ENCODE measurements at regions not wholly inside any gene's neighbourhood (a gene's known extent, or its start where the extent isn't known, plus 50 kb on each side); places are given as distances from the start of the nearest gene placed in this dataset.

GRCh38 chr5:175282611-175283225 lies 161.3 kb downstream of the DRD1 start:
- no peak for DNase-seq

- no peak for DNase-seq
These were observed 162.3 kb downstream of the DRD1 start for GRCh38 chr5:175281714-175282113.

- DNase-seq, result no peak
These were observed 162.7 kb downstream of the DRD1 start for GRCh38 chr5:175281257-175281656.

GRCh38 chr5:175279506-175279905 lies 164.5 kb downstream of the DRD1 start:
- no peak for DNase-seq

GRCh38 chr5:175275748-175276147 lies 168.2 kb downstream of the DRD1 start:
- no peak for DNase-seq

- no peak for DNase-seq
These were observed 168.9 kb downstream of the DRD1 start for GRCh38 chr5:175275097-175275496.

GRCh38 chr5:175274171-175274570 lies 169.8 kb downstream of the DRD1 start:
- DNase-seq, result no peak

GRCh38 chr5:175264406-175264805 lies 179.6 kb downstream of the DRD1 start:
- no peak for DNase-seq

GRCh38 chr5:175263776-175264175 lies 180.2 kb downstream of the DRD1 start:
- DNase-seq, result no peak

GRCh38 chr5:175261526-175261925 lies 182.5 kb downstream of the DRD1 start:
- no peak for DNase-seq

GRCh38 chr5:175261037-175261436 lies 182.9 kb downstream of the DRD1 start:
- DNase-seq, result no peak

- no peak for DNase-seq
These were observed 186.2 kb downstream of the DRD1 start for GRCh38 chr5:175257847-175258194.

GRCh38 chr5:175257128-175257846 lies 186.7 kb downstream of the DRD1 start:
- no peak for DNase-seq

GRCh38 chr5:175254155-175254554 lies 189.8 kb downstream of the DRD1 start:
- DNase-seq, result no peak

- no peak for DNase-seq
These were observed 190.4 kb downstream of the DRD1 start for GRCh38 chr5:175253597-175253996.

GRCh38 chr5:175252234-175252805 lies 191.7 kb downstream of the DRD1 start:
- DNase-seq, result no peak

- no peak for DNase-seq
These were observed 193.6 kb downstream of the DRD1 start for GRCh38 chr5:175250426-175250825.

GRCh38 chr5:175248416-175248905 lies 195.5 kb downstream of the DRD1 start:
- DNase-seq, result no peak

GRCh38 chr5:175246889-175247520 lies 197.0 kb downstream of the DRD1 start:
- no peak for DNase-seq

- no peak for DNase-seq
These were observed 197.6 kb downstream of the DRD1 start for GRCh38 chr5:175246242-175246888.

GRCh38 chr5:175243441-175243840 lies 200.5 kb downstream of the DRD1 start:
- DNase-seq, result no peak

GRCh38 chr5:175242207-175242606 lies 201.8 kb downstream of the DRD1 start:
- no peak for DNase-seq

- no peak for DNase-seq
These were observed 205.7 kb downstream of the DRD1 start for GRCh38 chr5:175238326-175238725.
